H1 (cell line): ENCODE measurements at regions not wholly inside any gene's neighbourhood (a gene's known extent, or its start where the extent isn't known, plus 50 kb on each side); places are given as distances from the start of the nearest gene placed in this dataset.

Experiments
- CTCF ChIA-PET: fragments of 300-600 bp; sonication (Branson Sonifier 250); formaldehyde crosslinking; loops from one replicate; lab custom pipeline; 2021; ENCODE audit not compliant: partially characterized antibody; lab: Charles Lee
- POLR2A ChIA-PET: fragments of 300-600 bp; sonication (Branson Sonifier 250); formaldehyde crosslinking; loops from one replicate; lab custom pipeline; 2021; ENCODE audit warnings: inconsistent platforms; ENCODE audit not compliant: partially characterized antibody; lab: Charles Lee
- DNase-seq, 2 experiments: peaks; one replicate each; pipeline versions ENCODE4 v3.0.0 to v3.0.0-alpha.2; 2010 to 2022; ENCODE audit warnings: low spot score in 2 of 2, low read depth in 1 of 2, mixed read lengths in 1 of 2
- FAIRE-seq: peaks from 2 replicates; lab custom pipeline; 2011; peaks lifted over from hg19 to GRCh38; lab: Jason Lieb, UNC
- H2AFZ ChIP-seq: 2 replicates; pipeline ENCODE4 v1.8.1; 2012; ENCODE audit warnings: low read length, inconsistent platforms
- H2AK5ac ChIP-seq: 2 replicates; pipeline ENCODE4 v1.6.1; 2013; ENCODE audit warnings: low read depth, low read length
- H2BK120ac ChIP-seq: replicated peaks from 2 replicates; pipeline ENCODE3; 2013; ENCODE audit warnings: low read depth, low read length, inconsistent platforms
- H2BK12ac ChIP-seq: 2 replicates; pipeline ENCODE4 v1.6.1; 2013; ENCODE audit warnings: low read depth, low read length
- H2BK15ac ChIP-seq: 2 replicates; pipeline ENCODE4 v1.6.1; 2013; ENCODE audit warnings: low read length
- H2BK20ac ChIP-seq: 2 replicates; pipeline ENCODE4 v1.6.1; 2013; ENCODE audit warnings: low read length
- H2BK5ac ChIP-seq: 2 replicates; pipeline ENCODE4 v1.6.1; 2013; ENCODE audit warnings: low read depth, low read length
- H3K14ac ChIP-seq: 2 replicates; pipeline ENCODE4 v1.6.1; 2013; ENCODE audit warnings: inconsistent platforms; ENCODE audit not compliant: insufficient read length
- H3K18ac ChIP-seq: 2 replicates; pipeline ENCODE4 v1.6.1; 2013; ENCODE audit warnings: low read length; ENCODE audit errors: extremely low read depth
- H3K23ac ChIP-seq: 2 replicates; pipeline ENCODE4 v1.6.1; 2013; ENCODE audit warnings: inconsistent platforms; ENCODE audit not compliant: insufficient read length
- H3K23me2 ChIP-seq: 2 replicates; pipeline ENCODE4 v1.6.1; 2013; ENCODE audit warnings: low read depth, low read length
- H3K27ac ChIP-seq: 2 replicates; pipeline ENCODE4 v1.6.1; 2011; ENCODE audit warnings: low read depth, low read length, inconsistent platforms
- H3K27me3 ChIP-seq, 4 experiments: replicated peaks in 1 of 4; 1 replicate in 1 of 4; 2 replicates in 3 of 4; pipeline versions ENCODE4 v1.6.1 to v1.8.1; 2011 to 2013; ENCODE audit warnings: low read length in 3 of 4, mild to moderate bottlenecking in 3 of 4, inconsistent platforms in 2 of 4, mixed read lengths in 2 of 4, moderate library complexity in 1 of 4; ENCODE audit not compliant: control insufficient read depth in 3 of 4, insufficient read depth in 3 of 4; ENCODE audit errors: extremely low read depth in 1 of 4
- H3K36me3 ChIP-seq, 4 experiments: 2 replicates each; pipeline versions ENCODE4 v1.6.1 to v1.8.1; 2011 to 2013; ENCODE audit warnings: mild to moderate bottlenecking in 4 of 4, low read length in 3 of 4, moderate library complexity in 2 of 4, control low read depth in 1 of 4, inconsistent platforms in 1 of 4; ENCODE audit not compliant: insufficient read depth in 4 of 4, control insufficient read depth in 2 of 4
- H3K4ac ChIP-seq: replicated peaks from 2 replicates; pipeline ENCODE3; 2013; ENCODE audit warnings: low read length, low read depth, mixed read lengths, inconsistent platforms; ENCODE audit not compliant: insufficient read length
- H3K4me1 ChIP-seq, 4 experiments: replicated peaks in 1 of 4; 1 replicate in 1 of 4; 2 replicates in 3 of 4; pipeline versions ENCODE4 v1.6.1 to v1.8.1; 2011 to 2013; ENCODE audit warnings: low read length in 3 of 4, inconsistent platforms in 2 of 4, mixed read lengths in 1 of 4; ENCODE audit not compliant: insufficient read depth in 4 of 4, control insufficient read depth in 3 of 4
- H3K4me2 ChIP-seq, 2 experiments: 2 replicates each; pipeline versions ENCODE4 v1.6.1 to v1.8.1; 2011 to 2013; ENCODE audit warnings: low read depth in 2 of 2, low read length in 2 of 2, control low read depth in 1 of 2, inconsistent platforms in 1 of 2, mild to moderate bottlenecking in 1 of 2; ENCODE audit not compliant: insufficient read depth in 1 of 2
- H3K4me3 ChIP-seq, 4 experiments: fragments of 200-600, 300-600 bp in 1 of 4; sonication (generic), shearing (Covaris generic), sonication (Bioruptor Twin) in 1 of 4; 2 replicates each; pipeline versions ENCODE4 v1.5.1 to v1.8.1; 2011 to 2016; ENCODE audit warnings: low read length in 4 of 4, low read depth in 3 of 4, control low read depth in 2 of 4, inconsistent platforms in 2 of 4, mild to moderate bottlenecking in 2 of 4, mixed read lengths in 1 of 4, moderate library complexity in 1 of 4; ENCODE audit not compliant: insufficient read depth in 2 of 4; ENCODE audit errors: extremely low read depth in 1 of 4
- H3K56ac ChIP-seq: replicated peaks from 2 replicates; pipeline ENCODE3; 2013; ENCODE audit warnings: low read depth, mild to moderate bottlenecking, mixed read lengths, low read length, inconsistent platforms; ENCODE audit not compliant: insufficient read length
- H3K79me1 ChIP-seq: 2 replicates; pipeline ENCODE4 v1.6.1; 2013; ENCODE audit warnings: low read depth, low read length, control low read depth
- H3K79me2 ChIP-seq, 2 experiments: 2 replicates each; pipeline versions ENCODE4 v1.6.1 to v1.8.1; 2012 to 2013; ENCODE audit warnings: low read length in 2 of 2, mild to moderate bottlenecking in 2 of 2, inconsistent platforms in 1 of 2; ENCODE audit not compliant: insufficient read depth in 2 of 2, control insufficient read depth in 1 of 2
- H3K9ac ChIP-seq, 4 experiments: replicated peaks in 1 of 4; 1 replicate in 1 of 4; 2 replicates in 3 of 4; pipeline versions ENCODE4 v1.6.1 to v1.8.1; 2011 to 2013; ENCODE audit warnings: low read depth in 3 of 4, low read length in 3 of 4, control low read depth in 2 of 4, mild to moderate bottlenecking in 2 of 4, moderate library complexity in 2 of 4, inconsistent platforms in 1 of 4; ENCODE audit errors: extremely low read depth in 1 of 4
- H3K9me3 ChIP-seq, 2 experiments: 2 replicates each; pipeline versions ENCODE4 v1.6.1 to v1.8.1; 2012 to 2013; ENCODE audit warnings: mild to moderate bottlenecking in 2 of 2, moderate library complexity in 2 of 2, control low read depth in 1 of 2, inconsistent platforms in 1 of 2, low read depth in 1 of 2, low read length in 1 of 2, mixed read lengths in 1 of 2; ENCODE audit not compliant: insufficient read depth in 2 of 2
- H4K20me1 ChIP-seq, 2 experiments: replicated peaks in 1 of 2; 2 replicates each; pipeline versions ENCODE3 to v1.8.1; 2011 to 2013; ENCODE audit warnings: inconsistent platforms in 2 of 2, low read length in 2 of 2, mild to moderate bottlenecking in 1 of 2; ENCODE audit not compliant: insufficient read depth in 2 of 2, control insufficient read depth in 1 of 2
- H4K5ac ChIP-seq: 2 replicates; pipeline ENCODE4 v1.6.1; 2013; ENCODE audit warnings: low read length, low read depth, mixed read lengths, inconsistent platforms; ENCODE audit not compliant: insufficient read length
- H4K8ac ChIP-seq: 2 replicates; pipeline ENCODE4 v1.8.0; 2013; ENCODE audit warnings: mild to moderate bottlenecking, moderate library complexity, low read length, inconsistent platforms; ENCODE audit not compliant: insufficient read depth; ENCODE audit errors: extremely low read depth
- H4K91ac ChIP-seq: replicated peaks from 2 replicates; pipeline ENCODE3; 2013; ENCODE audit warnings: low read length, mixed read lengths, inconsistent platforms; ENCODE audit not compliant: insufficient read length
- CBX8 ChIP-seq: fragments of 300-800, 300-1000 bp; sonication (generic); IDR thresholded peaks from 2 replicates; pipeline ENCODE4 v1.7.1; 2016; ENCODE audit warnings: low read depth, low read length, borderline replicate concordance
- CEBPB ChIP-seq: IDR thresholded peaks from 2 replicates; pipeline ENCODE4 v1.6.1; 2012; ENCODE audit warnings: low read depth, low read length
- CHD1 ChIP-seq: IDR thresholded peaks from 2 replicates; pipeline ENCODE4 v1.6.1; 2012; ENCODE audit warnings: low read depth, low read length, improper control_type of control experiment
- POLR2AphosphoS5 ChIP-seq: IDR thresholded peaks from 2 replicates; pipeline ENCODE4 v1.6.1; 2011; ENCODE audit warnings: low read depth, low read length
- TAF7 ChIP-seq: optimal IDR thresholded peaks from 2 replicates; pipeline ENCODE3; 2011; ENCODE audit warnings: low read depth, mild to moderate bottlenecking, inconsistent platforms, low read length, moderate library complexity, borderline replicate concordance
- WGBS, 2 experiments: shearing (Covaris generic) in 1 of 2; methylation state at CpG; one replicate each; pipeline versions ENCODE4 v1.1.6 to v1.1.7; 2013 to 2015; ENCODE audit warnings: low lambda C conversion rate in 2 of 2, mixed read lengths in 2 of 2, inconsistent platforms in 1 of 2, low coverage in 1 of 2, missing lambda C conversion rate in 1 of 2; ENCODE audit not compliant: insufficient replicate concordance in 2 of 2, insufficient coverage in 1 of 2, insufficient read length in 1 of 2; ENCODE audit errors: extremely low coverage in 1 of 2, missing lambda C conversion rate in 1 of 2; 5-methylcytosine and 5-hydroxymethylcytosine counted together

DNA sequence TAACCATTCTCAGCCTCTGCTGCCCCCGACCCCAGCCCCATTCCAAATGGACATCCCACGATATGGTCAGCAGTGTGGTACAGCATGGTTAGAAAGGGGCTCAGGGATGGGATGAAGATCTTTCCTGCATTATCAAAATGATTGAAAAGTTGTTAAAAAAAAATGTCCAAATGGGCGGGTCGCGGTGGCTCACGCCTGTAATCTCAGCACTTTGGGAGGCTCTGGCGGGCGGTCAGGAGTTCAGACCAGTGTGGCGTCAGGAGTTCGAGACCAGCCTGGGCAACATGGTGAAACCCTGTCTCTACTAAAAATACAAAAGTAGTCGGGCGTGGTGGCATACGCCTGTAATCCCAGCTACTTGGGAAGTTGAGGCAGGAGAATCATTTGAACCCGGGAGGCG is 54.3 kb upstream of the ZNF254 start:
- peaks cover 10 to 40% of the 10 kb centered on the region in 2 experiments for H3K79me2 ChIP-seq
- no peak overlapping the region; the same call in 1 of the 2 replicates for H3K18ac ChIP-seq
- no peak overlapping the region for H2BK120ac ChIP-seq
- no peak overlapping the region for H3K4ac ChIP-seq
- H3K4me2 ChIP-seq: peak overlapping the region; percentile 76 to 81; a peak in 1 of 4 replicates
- no peaks in the 10 kb centered on the region; a peak in 1 of 4 replicates for H3K9me3 ChIP-seq
- H4K5ac ChIP-seq: no peak overlapping the region
- H2BK15ac ChIP-seq: no peak overlapping the region
- H3K27ac ChIP-seq: no peak overlapping the region; the same call in 1 of the 2 replicates
- no peak overlapping the region for H3K14ac ChIP-seq
- FAIRE-seq: no peak
- H3K79me1 ChIP-seq: peaks cover 6% of the 10 kb centered on the region
- no peaks in the 10 kb centered on the region for H3K27me3 ChIP-seq
- CTCF ChIA-PET: interaction anchor here (1.4 kb wide), 1 partner anchor 10 kb away, joined by 4 read pairs; no protein-coding TSS in a partner anchor
- no peak for DNase-seq
- no peak overlapping the region for H3K23ac ChIP-seq
- no peaks in the 10 kb centered on the region; a peak in 1 of 7 replicates for H3K4me1 ChIP-seq
- whole genome bisulfite sequencing, 2 experiments: 86% methylated on average over 15 of the region's 15 CpGs; no CpG with 5 or more reads in 1 of the 2 experiments
- H3K36me3 ChIP-seq: peaks cover 0 to 12% (median 7%) of the 10 kb centered on the region in 4 experiments; a peak in 6 of 8 replicates
- no peak overlapping the region for H3K9ac ChIP-seq
- no peak overlapping the region for H2BK20ac ChIP-seq
- no peak overlapping the region for H2AFZ ChIP-seq
- H4K8ac ChIP-seq: no peak overlapping the region
- peak overlapping the region in 2 of 4 experiments; percentile 82 to 95; a peak in 4 of 8 replicates for H3K4me3 ChIP-seq
- H3K56ac ChIP-seq: no peak overlapping the region
- POLR2A ChIA-PET: interaction anchor here (0.6 to 2.8 kb wide), 12 partner anchors 12 to 617 kb away, joined by 3 to 29 read pairs (median 8); partner anchors contain the start of genes ZNF254 and ZNF726
- H4K91ac ChIP-seq: no peak overlapping the region
- no peak overlapping the region for H2BK12ac ChIP-seq
- peaks cover 0 to 6% of the 10 kb centered on the region in 2 experiments for H4K20me1 ChIP-seq
- no peak overlapping the region for H2AK5ac ChIP-seq
- no peak overlapping the region; the same call in 1 of the 2 replicates for H2BK5ac ChIP-seq
- peaks cover 1% of the 10 kb centered on the region; the same call in 1 of the 2 replicates for H3K23me2 ChIP-seq
- TF ChIP-seq CHD1 (no peak), TAF7 (no peak), CEBPB (no peak), POLR2AphosphoS5 (no peak), CBX8 (no peak)
